Coronary artery (tissue), 2 donors: ENCODE measurements at regions not wholly inside any gene's neighbourhood (a gene's known extent, or its start where the extent isn't known, plus 50 kb on each side); places are given as distances from the start of the nearest gene placed in this dataset.
"Not testable (repeated sequence)": the region's sequence is repeated elsewhere in the genome, so short reads cannot be mapped to it uniquely, and the experiment has no call there.

Experiments used
- DNase-seq: peaks from one replicate; pipeline ENCODE4 v3.0.0-alpha.2; 2017; ENCODE audit warnings: low spot score
- H3K27ac ChIP-seq, 2 donors: fragments of 200-600 bp; sonication (generic); one replicate each; pipeline ENCODE4 v1.5.1; 2016 to 2019
- H3K4me3 ChIP-seq: fragments of 200-600 bp; sonication (generic); 2 replicates; pipeline ENCODE4 v1.5.1; 2016; ENCODE audit warnings: mild to moderate bottlenecking, moderate library complexity
- TF ChIP-seq, protein P1 (sequence below): fragments of 200-600 bp; sonication (generic); IDR thresholded peaks from one replicate; pipeline ENCODE4 v1.5.1; 2019; ENCODE audit warnings: antibody characterized with exemption

DNA sequence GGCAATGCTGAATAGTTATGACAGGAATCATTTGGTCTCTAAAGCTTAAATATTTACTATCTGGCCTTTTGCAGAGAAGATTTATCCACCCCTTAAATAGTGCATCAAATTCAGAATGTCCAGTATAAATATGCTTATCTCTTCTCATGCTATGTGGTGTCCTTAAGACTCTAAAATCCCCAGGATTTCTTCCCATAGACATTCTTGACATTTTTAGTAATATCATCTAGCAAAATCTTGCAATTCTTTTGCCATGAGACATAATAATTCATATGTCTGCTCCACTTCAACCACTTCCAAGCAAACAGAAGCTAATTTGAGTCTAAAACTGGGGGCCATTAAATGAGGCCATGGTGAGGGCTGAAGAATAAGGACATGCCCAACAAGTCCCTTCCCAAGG lies 1923.4 kb upstream of the CDH9 start:
- no peak overlapping the region for H3K4me3 ChIP-seq
- H3K27ac ChIP-seq: no peak overlapping the region
- DNase-seq: no peak
- TF ChIP-seq, protein P1, sequence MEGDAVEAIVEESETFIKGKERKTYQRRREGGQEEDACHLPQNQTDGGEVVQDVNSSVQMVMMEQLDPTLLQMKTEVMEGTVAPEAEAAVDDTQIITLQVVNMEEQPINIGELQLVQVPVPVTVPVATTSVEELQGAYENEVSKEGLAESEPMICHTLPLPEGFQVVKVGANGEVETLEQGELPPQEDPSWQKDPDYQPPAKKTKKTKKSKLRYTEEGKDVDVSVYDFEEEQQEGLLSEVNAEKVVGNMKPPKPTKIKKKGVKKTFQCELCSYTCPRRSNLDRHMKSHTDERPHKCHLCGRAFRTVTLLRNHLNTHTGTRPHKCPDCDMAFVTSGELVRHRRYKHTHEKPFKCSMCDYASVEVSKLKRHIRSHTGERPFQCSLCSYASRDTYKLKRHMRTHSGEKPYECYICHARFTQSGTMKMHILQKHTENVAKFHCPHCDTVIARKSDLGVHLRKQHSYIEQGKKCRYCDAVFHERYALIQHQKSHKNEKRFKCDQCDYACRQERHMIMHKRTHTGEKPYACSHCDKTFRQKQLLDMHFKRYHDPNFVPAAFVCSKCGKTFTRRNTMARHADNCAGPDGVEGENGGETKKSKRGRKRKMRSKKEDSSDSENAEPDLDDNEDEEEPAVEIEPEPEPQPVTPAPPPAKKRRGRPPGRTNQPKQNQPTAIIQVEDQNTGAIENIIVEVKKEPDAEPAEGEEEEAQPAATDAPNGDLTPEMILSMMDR: no peak

DNA sequence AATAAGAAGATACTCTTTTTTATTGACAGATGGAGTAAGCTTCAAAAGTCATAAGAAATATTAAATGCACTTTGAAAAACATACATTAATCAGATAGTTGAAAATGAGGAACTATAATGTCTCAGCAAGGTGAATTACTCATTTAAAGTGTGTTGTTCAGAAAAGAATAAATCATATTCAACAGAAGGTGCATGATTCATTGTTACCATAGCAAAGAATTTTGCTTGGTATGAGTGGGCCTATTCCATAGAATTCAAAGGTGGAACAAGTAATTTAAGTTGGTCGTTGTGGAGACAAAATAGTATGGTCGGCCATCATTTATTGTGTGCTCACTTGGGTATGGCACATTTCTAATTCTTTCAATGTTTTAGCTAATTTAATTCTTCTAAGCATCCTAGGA lies 1920.2 kb upstream of the CDH9 start:
- TF ChIP-seq, protein P1: no peak
- DNase-seq: no peak
- H3K4me3 ChIP-seq: no peak overlapping the region
- no peak overlapping the region for H3K27ac ChIP-seq

DNA sequence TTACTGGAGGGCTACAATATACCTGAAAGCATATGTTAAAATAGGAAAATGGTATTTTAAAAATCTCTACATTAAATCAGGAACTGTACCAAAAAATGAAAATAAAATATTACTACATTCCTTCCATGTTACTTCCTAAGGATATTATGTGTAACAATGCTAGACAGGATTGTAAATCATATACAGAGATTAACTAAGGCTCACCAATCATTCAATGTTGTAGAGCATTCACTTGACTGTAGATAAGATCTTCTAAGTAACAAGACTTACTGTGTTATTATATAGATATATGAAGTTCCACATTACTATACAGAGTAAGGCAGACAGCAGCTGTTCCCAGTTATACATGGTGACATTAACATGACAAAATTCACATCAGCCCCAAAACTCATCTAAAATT lies 1919.1 kb upstream of the CDH9 start:
- no peak overlapping the region for H3K27ac ChIP-seq
- no peak overlapping the region for H3K4me3 ChIP-seq
- TF ChIP-seq, protein P1: no peak
- no peak for DNase-seq

DNA sequence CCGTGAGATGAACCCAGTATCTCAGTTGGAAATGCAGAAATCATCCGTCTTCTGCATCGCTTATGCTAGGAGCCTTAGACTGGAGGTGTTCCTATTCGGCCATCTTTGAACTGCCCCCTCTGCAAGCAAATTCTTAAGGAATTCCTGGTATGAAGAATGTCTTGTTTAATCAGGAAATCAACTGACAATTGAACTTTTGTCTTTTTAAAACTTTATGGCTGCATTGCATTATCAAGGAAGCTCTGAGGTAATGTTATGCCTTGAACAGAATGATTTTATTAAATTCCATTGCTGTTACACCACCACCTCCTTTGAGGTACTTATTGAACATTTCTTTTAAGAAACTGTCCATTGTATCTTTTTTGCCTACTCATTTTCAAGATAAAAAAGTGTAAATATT lies 1915.7 kb upstream of the CDH9 start:
- no peak overlapping the region for H3K27ac ChIP-seq
- TF ChIP-seq, protein P1: no peak
- H3K4me3 ChIP-seq: no peak overlapping the region

DNA sequence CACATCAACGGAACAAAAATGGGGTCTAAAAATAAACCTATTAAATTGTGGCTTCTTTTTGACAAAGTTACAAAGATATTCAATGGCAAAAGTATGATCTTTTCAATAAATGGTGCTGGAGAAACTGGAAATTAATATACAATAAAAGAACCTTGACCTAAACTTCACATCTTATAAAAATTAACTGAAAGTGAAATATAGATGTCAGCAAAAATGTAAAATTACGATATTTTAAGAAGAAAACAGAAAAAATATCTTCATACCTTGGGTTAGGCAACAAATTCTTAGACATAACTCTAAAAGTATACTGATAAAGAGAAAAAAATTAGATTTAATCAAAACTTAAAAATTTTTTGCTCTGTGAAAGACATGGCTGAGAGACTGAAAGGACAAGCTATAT lies 1909.5 kb upstream of the CDH9 start:
- TF ChIP-seq, protein P1: no peak
- Histone ChIP-seq H3K27ac (no peak overlapping the region), H3K4me3 (no peak overlapping the region)
- no peak for DNase-seq

More for the DNA sequence above, 1915.7 kb upstream of the CDH9 start:
- no peak for DNase-seq

DNA sequence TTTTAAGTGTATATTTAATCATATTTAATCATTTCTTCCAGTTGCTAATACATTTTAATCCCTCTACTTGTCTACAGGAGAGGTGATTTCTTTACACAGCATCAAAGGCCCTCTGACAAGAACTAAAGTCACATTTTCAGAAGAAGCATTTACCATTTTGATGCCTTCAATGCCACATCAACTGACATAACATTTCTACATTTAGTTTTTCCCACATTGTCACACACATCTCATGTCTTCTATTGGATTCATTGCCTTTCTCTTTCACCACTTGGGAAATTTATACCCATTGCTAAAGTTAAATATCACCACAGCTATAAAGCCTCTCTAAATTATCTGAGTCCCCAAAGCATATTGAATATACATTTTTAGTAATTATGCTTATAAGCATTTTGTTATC lies 1907.5 kb upstream of the CDH9 start:
- TF ChIP-seq, protein P1: no peak
- Histone ChIP-seq H3K27ac (no peak overlapping the region), H3K4me3 (no peak overlapping the region)
- DNase-seq: no peak

DNA sequence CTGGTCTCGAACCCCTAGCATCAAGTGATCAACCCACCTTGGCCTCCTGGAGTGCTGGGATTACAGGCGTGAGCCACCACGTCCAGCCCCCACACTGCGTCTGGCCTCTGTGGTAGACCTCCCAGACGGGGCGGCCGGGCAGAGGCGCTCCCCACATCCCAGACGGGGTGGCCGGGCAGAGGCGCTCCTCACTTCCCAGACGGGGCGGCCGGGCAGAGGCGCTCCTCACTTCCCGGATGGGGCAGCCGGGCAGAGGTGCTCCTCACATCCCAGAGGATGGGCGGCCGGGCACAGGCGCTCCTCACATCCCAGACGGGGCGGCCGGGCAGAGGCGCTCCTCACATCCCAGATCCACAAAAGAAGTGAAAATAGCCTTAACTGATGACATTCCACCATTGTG lies 1891.0 kb upstream of the CDH9 start:
- not testable (repeated sequence) for H3K4me3 ChIP-seq, DNase-seq, H3K27ac ChIP-seq

DNA sequence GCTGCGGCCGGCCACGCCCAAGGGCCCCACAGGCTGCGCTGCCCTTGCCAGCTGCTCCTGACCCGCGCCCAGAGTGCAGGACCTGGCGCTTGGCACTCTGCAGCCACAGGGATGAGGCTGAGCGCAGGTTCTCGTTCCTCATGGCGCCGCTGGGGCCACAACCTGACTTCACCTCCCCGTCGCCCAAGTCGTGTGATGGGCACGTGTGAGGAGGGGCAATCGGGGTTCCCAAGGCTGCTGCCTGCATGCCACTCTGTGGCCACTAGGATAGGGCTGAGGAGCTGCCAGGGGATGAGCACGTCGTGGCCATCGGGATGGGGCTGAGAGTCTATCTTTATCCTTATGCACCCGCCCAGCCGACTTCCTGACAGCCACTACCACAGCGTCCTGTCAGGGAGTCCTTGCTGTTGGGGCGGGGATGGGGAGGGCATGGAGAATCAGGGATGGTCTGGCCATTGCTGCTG lies 1890.0 kb upstream of the CDH9 start:
- H3K27ac ChIP-seq, H3K4me3 ChIP-seq, DNase-seq: not testable (repeated sequence)
